HG03439 (cell line): ENCODE measurements at regions not wholly inside any gene's neighbourhood (a gene's known extent, or its start where the extent isn't known, plus 50 kb on each side); places are given as distances from the start of the nearest gene placed in this dataset.

ENCODE experiments used
- ATAC-seq: cut with Tn5 transposase; IDR thresholded peaks from one replicate; pipeline ENCODE4 v1.9.1; 2021; ENCODE audit warnings: mild to moderate bottlenecking, moderate library complexity; ENCODE audit not compliant: unreplicated experiment

DNA sequence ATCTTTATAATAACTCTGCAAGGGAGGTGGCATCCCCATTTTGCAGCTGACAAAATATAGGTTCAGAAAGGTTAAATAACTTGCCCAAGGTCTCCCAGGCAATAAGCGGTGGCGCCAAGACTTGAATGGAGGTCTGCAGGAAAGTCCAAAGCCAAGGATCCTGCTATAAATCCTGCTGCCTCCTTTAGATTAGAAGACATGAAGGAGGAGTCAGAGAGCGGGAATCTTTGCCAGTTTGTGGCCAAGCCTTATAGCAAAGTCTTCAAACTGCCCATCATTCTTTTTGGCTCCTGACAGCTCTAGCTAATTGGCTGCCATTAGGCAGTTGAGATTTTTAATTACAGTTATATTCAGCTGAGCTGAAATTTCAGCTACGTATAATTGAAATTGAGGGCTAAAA lies 114.3 kb downstream of the C1D start:
- no peak for ATAC-seq

DNA sequence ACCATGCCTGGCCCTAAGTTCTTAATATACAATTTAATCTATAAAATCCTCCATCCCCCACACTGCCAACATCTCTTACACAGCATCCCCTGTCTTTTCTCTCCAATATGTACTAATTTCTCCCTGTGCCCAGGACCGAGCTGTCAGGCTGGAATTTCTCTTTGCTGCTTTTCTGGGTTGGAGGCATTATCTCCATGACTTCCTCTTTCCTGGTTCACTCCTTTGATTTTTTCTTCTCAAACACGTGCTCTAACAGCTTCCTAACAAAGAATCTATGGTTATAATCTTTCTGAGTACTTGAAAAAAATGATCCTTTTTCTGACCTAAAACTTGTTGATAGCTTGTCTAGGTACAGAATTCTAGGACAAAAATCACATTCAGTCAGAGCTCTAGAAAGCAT lies 112.8 kb downstream of the C1D start:
- ATAC-seq, result no peak

DNA sequence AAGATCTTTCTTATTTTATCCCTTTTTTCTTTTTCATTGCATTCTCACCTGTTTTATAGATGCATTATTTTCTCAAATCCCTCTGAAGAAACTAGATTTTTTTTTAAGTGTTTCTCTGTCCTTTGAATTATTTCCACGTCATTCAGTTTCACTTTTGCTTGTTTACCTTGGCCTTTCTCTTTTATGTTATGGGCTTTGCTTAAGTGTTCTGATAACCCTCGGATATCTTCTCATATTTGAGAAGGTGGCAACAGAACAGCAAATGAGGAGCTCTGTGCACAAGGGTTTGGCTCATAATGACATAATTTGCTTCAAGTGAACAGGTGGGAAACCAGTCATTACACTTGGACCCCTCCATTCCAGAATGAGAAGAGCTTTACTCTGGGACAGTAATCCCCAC lies 111.9 kb downstream of the C1D start:
- ATAC-seq, result no peak

DNA sequence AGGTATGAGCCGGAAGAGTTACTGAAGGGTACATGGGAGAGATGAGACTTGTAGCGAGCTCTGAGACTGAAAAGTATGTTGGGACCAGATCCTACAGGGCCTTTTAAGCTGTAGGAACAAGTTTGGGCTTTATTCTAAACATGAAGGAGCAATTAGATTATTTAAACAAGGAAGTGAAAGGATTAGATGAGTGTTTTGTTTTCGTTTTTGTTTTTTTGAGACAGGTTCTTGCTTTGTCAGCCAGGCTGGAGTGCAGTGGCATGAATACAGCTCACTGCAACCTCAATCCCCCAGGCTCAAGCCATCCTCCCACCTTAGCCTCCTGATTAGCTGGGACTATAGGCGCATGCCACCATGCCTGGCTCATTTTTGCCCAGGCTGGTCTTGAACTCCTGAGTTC lies 110.7 kb downstream of the C1D start:
- no peak for ATAC-seq

GRCh38 chr2:67954093-67954748 lies 108.6 kb downstream of the C1D start:
- no peak for ATAC-seq

GRCh38 chr2:67955748-67956603 lies 106.8 kb downstream of the C1D start:
- no peak for ATAC-seq

GRCh38 chr2:67965246-67965645 lies 97.6 kb downstream of the C1D start:
- no peak for ATAC-seq

DNA sequence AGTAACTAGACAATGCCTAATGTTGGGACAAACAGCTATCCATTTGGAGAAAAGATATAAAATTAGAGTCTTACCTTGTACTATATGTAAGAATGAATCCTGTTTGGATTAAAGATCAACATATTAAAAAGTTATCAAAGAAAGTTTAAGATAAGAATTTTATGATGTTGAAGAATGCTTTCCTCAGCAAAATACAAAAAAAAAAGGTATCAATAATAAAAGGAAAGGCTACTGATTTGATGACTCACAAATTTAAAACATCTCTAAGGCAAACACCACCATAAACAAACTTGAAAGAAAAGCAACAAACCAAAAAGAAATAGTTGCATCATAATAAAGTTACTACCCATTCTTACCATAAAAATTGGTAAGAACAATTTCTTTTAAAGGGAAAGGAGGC lies 92.7 kb downstream of the C1D start:
- ATAC-seq, result no peak

DNA sequence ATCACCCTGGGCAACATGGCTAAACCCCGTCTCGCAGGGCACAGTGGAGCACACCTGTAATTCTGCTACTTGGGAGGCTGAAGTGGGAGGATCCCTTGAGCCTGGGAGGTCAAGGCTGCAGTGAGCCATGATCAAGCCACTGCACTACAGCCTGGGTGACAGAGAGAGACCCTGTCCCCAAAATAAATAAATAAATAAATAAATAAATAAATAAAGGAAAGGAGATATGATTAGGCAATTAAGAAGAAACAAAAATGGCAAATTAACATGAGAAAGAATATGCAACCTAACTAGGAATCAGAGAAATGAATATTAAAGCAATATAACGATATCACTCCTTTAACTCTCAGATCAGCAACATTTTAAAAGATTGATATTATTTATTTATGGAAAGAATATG lies 92.3 kb downstream of the C1D start:
- no peak for ATAC-seq

GRCh38 chr2:67974559-67975430 lies 88.0 kb downstream of the C1D start:
- no peak for ATAC-seq

GRCh38 chr2:67977464-67977863 lies 85.3 kb downstream of the C1D start:
- ATAC-seq, result no peak

DNA sequence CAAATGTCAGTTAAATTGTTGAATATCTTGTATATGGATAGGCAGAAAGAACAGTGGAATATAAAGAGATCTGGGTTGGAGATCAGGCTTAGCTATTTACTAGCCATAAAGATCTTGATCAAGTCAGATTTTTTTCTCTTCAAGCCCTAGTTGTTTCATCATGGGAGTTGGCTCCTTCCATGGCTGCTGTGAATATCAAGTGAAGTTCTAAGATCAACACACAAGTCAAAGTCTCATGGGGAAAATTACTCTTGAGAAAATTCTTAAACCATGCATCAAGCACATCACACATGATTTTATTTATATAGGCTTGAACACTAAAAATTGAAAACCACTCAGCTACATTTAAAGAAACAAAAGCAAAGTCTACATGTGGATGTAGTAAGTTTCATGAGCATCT lies 79.8 kb downstream of the C1D start:
- no peak for ATAC-seq

DNA sequence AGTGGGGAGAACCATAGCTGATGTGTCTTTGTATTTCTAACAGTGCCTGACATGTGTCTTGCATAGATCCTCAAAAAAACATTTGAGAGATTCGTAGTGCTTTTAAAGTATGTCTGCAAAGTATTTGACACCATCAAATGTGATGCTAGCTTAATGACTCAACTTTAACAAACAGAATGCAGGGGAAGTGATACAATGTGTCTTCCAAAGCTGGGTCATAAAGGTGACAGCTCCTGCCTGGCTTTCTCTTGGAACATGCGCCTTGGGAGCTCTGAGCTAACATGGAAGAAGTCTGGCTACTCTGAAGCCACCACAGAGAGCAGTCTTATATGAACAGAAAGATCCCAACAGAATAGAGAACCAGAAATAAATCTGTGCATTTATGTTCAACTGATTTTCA lies 78.2 kb downstream of the C1D start:
- ATAC-seq, result no peak

- ATAC-seq, result no peak
Observed at GRCh38 chr2:67985586-67985985, 77.2 kb downstream of the C1D start.

DNA sequence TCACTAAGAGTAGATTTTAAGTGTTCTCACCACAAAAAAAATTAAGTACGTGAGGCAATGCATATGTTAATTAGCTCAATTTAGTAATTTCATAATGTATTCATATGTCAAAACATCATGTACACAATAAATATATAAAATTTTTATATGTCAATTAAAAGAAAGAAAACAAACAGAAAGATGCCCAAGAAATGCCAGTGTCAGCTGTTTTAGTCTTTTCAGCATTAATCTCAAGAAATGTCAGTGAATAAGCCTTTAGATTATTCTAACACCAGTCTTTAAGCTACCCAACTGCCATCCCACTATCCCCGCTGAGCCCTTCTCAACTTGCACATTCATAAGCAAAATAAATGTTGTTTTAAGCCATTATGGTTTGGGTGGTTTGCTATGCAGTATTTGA lies 76.5 kb downstream of the C1D start:
- ATAC-seq, result no peak
